ENCODE measurements at regions not wholly inside any gene's neighbourhood (a gene's known extent, or its start where the extent isn't known, plus 50 kb on each side); places are given as distances from the start of the nearest gene placed in this dataset.

- intact Hi-C loops (cut with micrococcal nuclease): no loop called here
- Mint-ChIP-seq H3K27me3 (peaks cover 27% of the 10 kb centered on the region), H3K4me1 (ENCODE audit: low read depth) (no peaks in the 10 kb centered on the region), H3K9me3 (peaks cover 26% of the 10 kb centered on the region), H3K27ac (no peak overlapping the region), H3K36me3 (ENCODE audit: low read depth) (no peaks in the 10 kb centered on the region), H3K4me3 (no peak overlapping the region)
- CTCF ChIA-PET: no interaction called here
- POLR2A ChIA-PET: interaction anchor here (0.6 kb wide), 1 partner anchor 300 kb away, joined by 3 read pairs; no protein-coding TSS in a partner anchor
- no peak for ATAC-seq
- TF ChIP-seq CTCF (IDR thresholded peaks at IDR 0.05): no peak
- no peak for DNase-seq
These were observed 110.8 kb downstream of the NR4A2 start for GRCh38 chr2:156221703-156222102.

- CTCF ChIA-PET: no interaction called here
- no peak for ATAC-seq
These were observed 112.9 kb downstream of the NR4A2 start for GRCh38 chr2:156219491-156220100.

GRCh38 chr2:156215656-156216055 lies 116.9 kb downstream of the NR4A2 start:
- no peaks in the 10 kb centered on the region for H3K9me3 Mint-ChIP-seq
- ChIA-PET POLR2A (no interaction called here), CTCF (no interaction called here)
- intact Hi-C loops (cut with micrococcal nuclease): no loop called here
- ATAC-seq (no peak), DNase-seq (no peak)
- H3K27me3 Mint-ChIP-seq: peaks cover 16% of the 10 kb centered on the region
- H3K36me3 Mint-ChIP-seq (ENCODE audit: low read depth): no peaks in the 10 kb centered on the region
- no peak overlapping the region for H3K27ac Mint-ChIP-seq
- TF ChIP-seq CTCF (IDR thresholded peaks at IDR 0.05): no peak
- no peak overlapping the region for H3K4me3 Mint-ChIP-seq
- no peaks in the 10 kb centered on the region for H3K4me1 Mint-ChIP-seq (ENCODE audit: low read depth)

More at GRCh38 chr2:156219491-156220100, 112.9 kb downstream of the NR4A2 start:
- H3K4me1 Mint-ChIP-seq (ENCODE audit: low read depth): no peaks in the 10 kb centered on the region
- intact Hi-C loops (cut with micrococcal nuclease): no loop called here
- POLR2A ChIA-PET: no interaction called here
- TF ChIP-seq CTCF (IDR thresholded peaks at IDR 0.05): no peak
- no peaks in the 10 kb centered on the region for H3K36me3 Mint-ChIP-seq (ENCODE audit: low read depth)
- no peak overlapping the region for H3K4me3 Mint-ChIP-seq
- peaks cover 26% of the 10 kb centered on the region for H3K9me3 Mint-ChIP-seq
- H3K27me3 Mint-ChIP-seq: peaks cover 32% of the 10 kb centered on the region
- no peak for DNase-seq
- H3K27ac Mint-ChIP-seq: no peak overlapping the region

GRCh38 chr2:156211318-156211717 lies 121.2 kb downstream of the NR4A2 start:
- intact Hi-C loops (cut with micrococcal nuclease): no loop called here
- H3K27ac Mint-ChIP-seq: no peak overlapping the region
- H3K9me3 Mint-ChIP-seq: no peaks in the 10 kb centered on the region
- ChIA-PET CTCF (interaction anchor here (1.1 kb wide), 1 partner anchor 19 kb away, joined by 4 read pairs; no protein-coding TSS in a partner anchor), POLR2A (no interaction called here)
- no peak overlapping the region for H3K4me3 Mint-ChIP-seq
- no peaks in the 10 kb centered on the region for H3K4me1 Mint-ChIP-seq (ENCODE audit: low read depth)
- no peaks in the 10 kb centered on the region for H3K36me3 Mint-ChIP-seq (ENCODE audit: low read depth)
- ATAC-seq (no peak), DNase-seq (no peak)
- TF ChIP-seq CTCF (IDR thresholded peaks at IDR 0.05): no peak
- peaks cover 15% of the 10 kb centered on the region for H3K27me3 Mint-ChIP-seq

GRCh38 chr2:156206355-156206754 lies 126.2 kb downstream of the NR4A2 start:
- Mint-ChIP-seq H3K4me1 (ENCODE audit: low read depth) (no peaks in the 10 kb centered on the region), H3K9me3 (no peaks in the 10 kb centered on the region), H3K36me3 (ENCODE audit: low read depth) (no peaks in the 10 kb centered on the region), H3K27me3 (peaks cover 6% of the 10 kb centered on the region), H3K4me3 (no peak overlapping the region), H3K27ac (no peak overlapping the region)
- ATAC-seq (no peak), DNase-seq (no peak)
- CTCF ChIA-PET: no interaction called here
- intact Hi-C loops (cut with micrococcal nuclease): no loop called here
- POLR2A ChIA-PET: no interaction called here
- TF ChIP-seq CTCF (IDR thresholded peaks at IDR 0.05): no peak
